ENCODE measurements at regions not wholly inside any gene's neighbourhood (a gene's known extent, or its start where the extent isn't known, plus 50 kb on each side); places are given as distances from the start of the nearest gene placed in this dataset.

DNA sequence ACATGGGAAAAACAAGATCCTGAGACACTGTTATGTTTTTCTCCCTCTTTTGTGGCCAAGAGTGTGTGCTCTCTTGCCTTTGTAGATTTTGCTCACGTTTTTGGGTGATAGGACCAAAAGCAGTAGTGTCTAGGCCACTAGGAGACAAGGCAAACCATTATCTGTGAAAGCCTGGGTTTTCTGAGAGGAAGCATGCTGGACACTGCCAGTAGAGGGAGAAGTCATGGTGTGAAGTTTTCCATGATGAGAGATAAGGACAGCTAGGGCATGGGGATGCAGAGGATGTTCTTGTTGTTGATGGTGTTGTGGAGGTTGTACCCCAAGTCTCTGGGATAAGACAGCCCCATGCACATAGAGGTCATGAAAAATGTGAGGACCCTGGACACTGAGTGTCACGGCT lies 285.3 kb downstream of the SOX11 start:
- DNase-seq (ENCODE audit: low read depth, low spot score) (no peak), ATAC-seq (no peak)
- TF ChIP-seq POLR2AphosphoS5 (IDR thresholded peaks at IDR 0.05; ENCODE audit: low read depth, low read length) (no peak), SIN3A (IDR thresholded peaks at IDR 0.05; ENCODE audit: borderline replicate concordance, insufficient read depth, low read depth, low read length) (no peak), TCF7L2 (IDR thresholded peaks at IDR 0.05; ENCODE audit: low read depth, low read length) (no peak)
- TF ChIP-seq, protein P1, sequence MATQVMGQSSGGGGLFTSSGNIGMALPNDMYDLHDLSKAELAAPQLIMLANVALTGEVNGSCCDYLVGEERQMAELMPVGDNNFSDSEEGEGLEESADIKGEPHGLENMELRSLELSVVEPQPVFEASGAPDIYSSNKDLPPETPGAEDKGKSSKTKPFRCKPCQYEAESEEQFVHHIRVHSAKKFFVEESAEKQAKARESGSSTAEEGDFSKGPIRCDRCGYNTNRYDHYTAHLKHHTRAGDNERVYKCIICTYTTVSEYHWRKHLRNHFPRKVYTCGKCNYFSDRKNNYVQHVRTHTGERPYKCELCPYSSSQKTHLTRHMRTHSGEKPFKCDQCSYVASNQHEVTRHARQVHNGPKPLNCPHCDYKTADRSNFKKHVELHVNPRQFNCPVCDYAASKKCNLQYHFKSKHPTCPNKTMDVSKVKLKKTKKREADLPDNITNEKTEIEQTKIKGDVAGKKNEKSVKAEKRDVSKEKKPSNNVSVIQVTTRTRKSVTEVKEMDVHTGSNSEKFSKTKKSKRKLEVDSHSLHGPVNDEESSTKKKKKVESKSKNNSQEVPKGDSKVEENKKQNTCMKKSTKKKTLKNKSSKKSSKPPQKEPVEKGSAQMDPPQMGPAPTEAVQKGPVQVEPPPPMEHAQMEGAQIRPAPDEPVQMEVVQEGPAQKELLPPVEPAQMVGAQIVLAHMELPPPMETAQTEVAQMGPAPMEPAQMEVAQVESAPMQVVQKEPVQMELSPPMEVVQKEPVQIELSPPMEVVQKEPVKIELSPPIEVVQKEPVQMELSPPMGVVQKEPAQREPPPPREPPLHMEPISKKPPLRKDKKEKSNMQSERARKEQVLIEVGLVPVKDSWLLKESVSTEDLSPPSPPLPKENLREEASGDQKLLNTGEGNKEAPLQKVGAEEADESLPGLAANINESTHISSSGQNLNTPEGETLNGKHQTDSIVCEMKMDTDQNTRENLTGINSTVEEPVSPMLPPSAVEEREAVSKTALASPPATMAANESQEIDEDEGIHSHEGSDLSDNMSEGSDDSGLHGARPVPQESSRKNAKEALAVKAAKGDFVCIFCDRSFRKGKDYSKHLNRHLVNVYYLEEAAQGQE (IDR thresholded peaks at IDR 0.05; ENCODE audit: insufficient read depth in 1 of 2, low read depth in 2 of 2, low read length in 1 of 2) = no peak
- TF ChIP-seq, protein P2, sequence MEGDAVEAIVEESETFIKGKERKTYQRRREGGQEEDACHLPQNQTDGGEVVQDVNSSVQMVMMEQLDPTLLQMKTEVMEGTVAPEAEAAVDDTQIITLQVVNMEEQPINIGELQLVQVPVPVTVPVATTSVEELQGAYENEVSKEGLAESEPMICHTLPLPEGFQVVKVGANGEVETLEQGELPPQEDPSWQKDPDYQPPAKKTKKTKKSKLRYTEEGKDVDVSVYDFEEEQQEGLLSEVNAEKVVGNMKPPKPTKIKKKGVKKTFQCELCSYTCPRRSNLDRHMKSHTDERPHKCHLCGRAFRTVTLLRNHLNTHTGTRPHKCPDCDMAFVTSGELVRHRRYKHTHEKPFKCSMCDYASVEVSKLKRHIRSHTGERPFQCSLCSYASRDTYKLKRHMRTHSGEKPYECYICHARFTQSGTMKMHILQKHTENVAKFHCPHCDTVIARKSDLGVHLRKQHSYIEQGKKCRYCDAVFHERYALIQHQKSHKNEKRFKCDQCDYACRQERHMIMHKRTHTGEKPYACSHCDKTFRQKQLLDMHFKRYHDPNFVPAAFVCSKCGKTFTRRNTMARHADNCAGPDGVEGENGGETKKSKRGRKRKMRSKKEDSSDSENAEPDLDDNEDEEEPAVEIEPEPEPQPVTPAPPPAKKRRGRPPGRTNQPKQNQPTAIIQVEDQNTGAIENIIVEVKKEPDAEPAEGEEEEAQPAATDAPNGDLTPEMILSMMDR (IDR thresholded peaks at IDR 0.05) = no peak
- H3K4me3 ChIP-seq (ENCODE audit: low read depth in 2 of 2, low read length in 2 of 2) = no peak overlapping the region
- no peaks in the 10 kb centered on the region for H3K36me3 ChIP-seq (ENCODE audit: control insufficient read depth, insufficient read depth, low read length)
- no peaks in the 10 kb centered on the region; the same call in 1 of the 2 replicates for H3K4me1 ChIP-seq (ENCODE audit: control insufficient read depth, insufficient read depth, low read length)
- H3K9me3 ChIP-seq (ENCODE audit: control insufficient read depth, insufficient read depth, low read depth, low read length) = no peaks in the 10 kb centered on the region
- in situ Hi-C loops (cut with HindIII; ENCODE audit: low pct_unique_long_range_greater_than_20kb, low sequenced_read_pairs) = no loop called here
- BruUV-seq (replicated peaks) = no TSS peak
- ChIA-PET CTCF (no interaction called here), POLR2A (no interaction called here)
- H3K27ac ChIP-seq (ENCODE audit: low read length) = no peak overlapping the region
- intact Hi-C loops (cut with micrococcal nuclease; ENCODE audit: unreplicated experiment) = no loop called here
- no peaks in the 10 kb centered on the region; the same call in 1 of the 2 replicates for H3K27me3 ChIP-seq (ENCODE audit: control insufficient read depth, insufficient read depth, low read length)

DNA sequence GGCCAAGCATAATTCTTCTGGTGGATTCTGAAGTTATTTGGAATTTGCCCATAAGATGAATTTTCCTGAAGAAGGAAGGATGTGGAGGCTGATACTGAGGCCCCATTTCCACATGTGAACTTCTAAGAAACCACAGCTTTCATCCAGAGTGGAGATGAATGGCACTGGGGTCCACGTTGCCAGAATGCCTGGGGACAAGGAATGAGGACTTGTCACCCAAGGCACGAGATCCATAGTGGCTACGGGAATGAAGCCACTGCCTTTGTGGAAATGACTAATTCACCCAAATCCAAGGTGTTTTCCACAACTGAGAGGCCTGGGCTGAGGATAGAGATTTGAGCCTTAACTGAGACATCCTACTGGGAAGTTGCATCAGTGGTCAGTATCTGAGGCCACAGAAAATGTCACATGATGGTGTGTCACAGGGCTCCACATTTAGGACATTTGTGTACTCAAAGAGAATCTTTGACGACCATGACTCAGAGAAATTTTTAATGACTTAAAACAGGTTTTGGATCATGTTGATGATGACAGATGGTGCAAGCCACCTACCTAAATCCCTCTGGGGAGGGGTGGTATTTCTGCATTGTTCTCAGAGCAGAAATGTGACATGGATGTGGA lies 286.1 kb downstream of the SOX11 start:
- TF ChIP-seq POLR2AphosphoS5 (IDR thresholded peaks at IDR 0.05; ENCODE audit: low read depth, low read length) (no peak), SIN3A (IDR thresholded peaks at IDR 0.05; ENCODE audit: borderline replicate concordance, insufficient read depth, low read depth, low read length) (no peak)
- TF ChIP-seq, protein P1 (IDR thresholded peaks at IDR 0.05; ENCODE audit: insufficient read depth in 1 of 2, low read depth in 2 of 2, low read length in 1 of 2) = no peak
- Histone ChIP-seq H3K27ac (ENCODE audit: low read length) (no peak overlapping the region), H3K27me3 (ENCODE audit: control insufficient read depth, insufficient read depth, low read length) (no peaks in the 10 kb centered on the region; the same call in 1 of the 2 replicates), H3K36me3 (ENCODE audit: control insufficient read depth, insufficient read depth, low read length) (no peaks in the 10 kb centered on the region), H3K9me3 (ENCODE audit: control insufficient read depth, insufficient read depth, low read depth, low read length) (no peaks in the 10 kb centered on the region), H3K4me1 (ENCODE audit: control insufficient read depth, insufficient read depth, low read length) (no peaks in the 10 kb centered on the region; the same call in 1 of the 2 replicates), H3K4me3 (ENCODE audit: low read depth in 2 of 2, low read length in 2 of 2) (no peak overlapping the region)
- in situ Hi-C loops (cut with HindIII; ENCODE audit: low pct_unique_long_range_greater_than_20kb, low sequenced_read_pairs) = no loop called here
- POLR2A ChIA-PET = no interaction called here
- intact Hi-C loops (cut with micrococcal nuclease; ENCODE audit: unreplicated experiment) = no loop called here
- CTCF ChIA-PET = no interaction called here
- ATAC-seq (no peak), DNase-seq (ENCODE audit: low read depth, low spot score) (no peak)
- no TSS peak for BruUV-seq (replicated peaks)
